ENCODE measurements at regions not wholly inside any gene's neighbourhood (a gene's known extent, or its start where the extent isn't known, plus 50 kb on each side); places are given as distances from the start of the nearest gene placed in this dataset.

DNA sequence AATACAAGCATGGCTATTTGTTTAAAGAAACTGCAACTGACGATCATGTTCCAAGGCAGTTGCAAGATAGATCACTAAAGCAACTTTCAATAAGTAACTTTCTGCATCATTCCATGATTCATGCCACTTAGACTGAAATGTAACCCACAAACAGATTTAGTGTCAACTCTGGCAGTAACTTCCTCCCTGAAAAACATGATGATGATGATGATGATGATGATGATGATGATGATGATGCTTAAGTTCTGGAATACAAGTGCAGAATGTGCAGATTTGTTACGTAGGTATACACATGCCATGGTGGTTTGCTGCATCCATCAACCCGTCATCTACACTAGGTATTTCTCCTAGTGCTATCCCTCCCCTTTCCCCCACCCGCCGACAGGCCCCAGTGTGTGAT is 754.7 kb downstream of the INHBA start:
- intact Hi-C loops (cut with DNase I) = no loop called here
- H3K4me3 ChIP-seq = no peak overlapping the region
- peaks cover 0 to 22% (median 12%) of the 10 kb centered on the region in 4 donors for H3K9me3 ChIP-seq
- no peaks in the 10 kb centered on the region for H3K36me3 ChIP-seq
- no peak overlapping the region for H3K27ac ChIP-seq
- 88 to 92% methylated on average over 5 of the region's 5 CpGs for WGBS, 2 donors
- H3K4me1 ChIP-seq = no peaks in the 10 kb centered on the region
- TF ChIP-seq POLR2A (IDR thresholded peaks at IDR 0.05) (no peak), POLR2AphosphoS5 (IDR thresholded peaks at IDR 0.05) (no peak), EP300 (IDR thresholded peaks at IDR 0.05) (no peak)
- TF ChIP-seq, protein P1, sequence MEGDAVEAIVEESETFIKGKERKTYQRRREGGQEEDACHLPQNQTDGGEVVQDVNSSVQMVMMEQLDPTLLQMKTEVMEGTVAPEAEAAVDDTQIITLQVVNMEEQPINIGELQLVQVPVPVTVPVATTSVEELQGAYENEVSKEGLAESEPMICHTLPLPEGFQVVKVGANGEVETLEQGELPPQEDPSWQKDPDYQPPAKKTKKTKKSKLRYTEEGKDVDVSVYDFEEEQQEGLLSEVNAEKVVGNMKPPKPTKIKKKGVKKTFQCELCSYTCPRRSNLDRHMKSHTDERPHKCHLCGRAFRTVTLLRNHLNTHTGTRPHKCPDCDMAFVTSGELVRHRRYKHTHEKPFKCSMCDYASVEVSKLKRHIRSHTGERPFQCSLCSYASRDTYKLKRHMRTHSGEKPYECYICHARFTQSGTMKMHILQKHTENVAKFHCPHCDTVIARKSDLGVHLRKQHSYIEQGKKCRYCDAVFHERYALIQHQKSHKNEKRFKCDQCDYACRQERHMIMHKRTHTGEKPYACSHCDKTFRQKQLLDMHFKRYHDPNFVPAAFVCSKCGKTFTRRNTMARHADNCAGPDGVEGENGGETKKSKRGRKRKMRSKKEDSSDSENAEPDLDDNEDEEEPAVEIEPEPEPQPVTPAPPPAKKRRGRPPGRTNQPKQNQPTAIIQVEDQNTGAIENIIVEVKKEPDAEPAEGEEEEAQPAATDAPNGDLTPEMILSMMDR (IDR thresholded peaks at IDR 0.05) = no peak
- no peak for DNase-seq
- no peaks in the 10 kb centered on the region for H3K27me3 ChIP-seq

DNA sequence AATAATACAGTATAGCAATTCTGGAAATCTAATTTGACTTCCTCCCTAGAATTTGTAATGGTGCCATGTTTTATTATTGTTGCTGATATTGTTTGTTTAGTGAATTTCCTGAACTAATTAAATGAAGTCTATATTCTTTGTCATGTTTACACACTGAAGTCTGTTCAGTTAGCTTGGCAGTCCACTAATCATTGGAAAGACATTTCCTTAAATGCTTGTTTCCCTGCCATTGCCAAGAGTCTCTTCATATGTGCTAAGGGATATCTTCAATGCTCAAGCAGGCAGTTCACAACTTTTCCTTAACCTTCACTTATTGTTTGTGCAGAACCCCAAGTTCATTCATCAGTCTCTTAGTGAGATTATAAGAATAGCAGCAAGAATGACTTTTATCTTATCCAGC is 755.3 kb downstream of the INHBA start:
- Histone ChIP-seq H3K4me1 (no peaks in the 10 kb centered on the region), H3K27me3 (no peaks in the 10 kb centered on the region), H3K9me3 (peaks cover 0 to 22% (median 12%) of the 10 kb centered on the region in 4 donors), H3K4me3 (no peak overlapping the region), H3K36me3 (no peaks in the 10 kb centered on the region), H3K27ac (no peak overlapping the region)
- DNase-seq = no peak
- intact Hi-C loops (cut with DNase I) = no loop called here
- TF ChIP-seq POLR2A (IDR thresholded peaks at IDR 0.05) = no peak
- no peak for TF ChIP-seq POLR2AphosphoS5 (IDR thresholded peaks at IDR 0.05)
- TF ChIP-seq, protein P1 (IDR thresholded peaks at IDR 0.05) = no peak
- no peak for TF ChIP-seq EP300 (IDR thresholded peaks at IDR 0.05)

GRCh38 chr7:40946549-40946948 is 756.3 kb downstream of the INHBA start:
- 87 to 95% methylated on average over 1 of the region's 1 CpG for WGBS, 2 donors
- no peak overlapping the region for H3K27ac ChIP-seq
- intact Hi-C loops (cut with DNase I) = no loop called here
- no peak overlapping the region for H3K4me3 ChIP-seq
- no peaks in the 10 kb centered on the region for H3K27me3 ChIP-seq
- DNase-seq = no peak
- H3K9me3 ChIP-seq = peaks cover 0 to 22% (median 12%) of the 10 kb centered on the region in 4 donors
- TF ChIP-seq POLR2A (IDR thresholded peaks at IDR 0.05) (no peak), POLR2AphosphoS5 (IDR thresholded peaks at IDR 0.05) (no peak), EP300 (IDR thresholded peaks at IDR 0.05) (no peak)
- TF ChIP-seq, protein P1 (IDR thresholded peaks at IDR 0.05) = no peak
- H3K36me3 ChIP-seq = no peaks in the 10 kb centered on the region
- H3K4me1 ChIP-seq = no peaks in the 10 kb centered on the region

DNA sequence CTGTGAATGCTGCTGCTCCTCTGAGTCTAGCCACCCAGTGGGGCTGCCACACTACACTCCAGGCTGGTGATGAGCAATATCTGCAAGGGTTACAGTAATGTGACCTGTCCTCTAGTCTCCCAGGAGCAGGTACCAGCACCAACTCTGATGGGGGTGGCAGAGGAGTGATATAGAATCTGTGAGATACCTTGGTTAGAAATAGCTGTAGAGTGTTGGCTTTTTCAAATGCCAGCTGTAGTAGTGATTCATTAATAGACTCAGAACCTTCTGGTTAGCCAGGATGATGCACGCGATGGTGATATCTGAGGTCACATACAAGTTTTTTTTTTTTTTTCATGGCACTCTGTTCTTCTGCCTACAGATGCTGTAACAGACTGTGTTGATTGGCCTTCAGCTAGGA is 757.1 kb downstream of the INHBA start:
- Histone ChIP-seq H3K9me3 (peaks cover 0 to 22% (median 11%) of the 10 kb centered on the region in 4 donors), H3K27ac (no peak overlapping the region)
- DNase-seq = no peak

More for the DNA sequence above, 757.1 kb downstream of the INHBA start:
- TF ChIP-seq POLR2A (IDR thresholded peaks at IDR 0.05) = no peak
- TF ChIP-seq POLR2AphosphoS5 (IDR thresholded peaks at IDR 0.05) = no peak
- TF ChIP-seq EP300 (IDR thresholded peaks at IDR 0.05) = no peak
- TF ChIP-seq, protein P1 (IDR thresholded peaks at IDR 0.05) = no peak
- 94 to 95% methylated on average over 2 of the region's 2 CpGs for WGBS, 2 donors
- H3K36me3 ChIP-seq = no peaks in the 10 kb centered on the region
- intact Hi-C loops (cut with DNase I) = no loop called here
- no peaks in the 10 kb centered on the region for H3K27me3 ChIP-seq
- H3K4me1 ChIP-seq = no peaks in the 10 kb centered on the region
- no peak overlapping the region for H3K4me3 ChIP-seq

Data from sigmoid colon (tissue), 6 donors.